Stromal cell of bone marrow (primary cell): ENCODE measurements at regions not wholly inside any gene's neighbourhood (a gene's known extent, or its start where the extent isn't known, plus 50 kb on each side); places are given as distances from the start of the nearest gene placed in this dataset.

Experiments used
- DNase-seq: peaks from one replicate; pipeline ENCODE4 v3.0.0-alpha.2; 2012; ENCODE audit warnings: low read depth

- no peak for DNase-seq
These were observed 80.0 kb upstream of the FREM2 start for GRCh38 chr13:38606699-38607535.

- DNase-seq, result no peak
These were observed 68.9 kb upstream of the FREM2 start for GRCh38 chr13:38617936-38618335.

DNA sequence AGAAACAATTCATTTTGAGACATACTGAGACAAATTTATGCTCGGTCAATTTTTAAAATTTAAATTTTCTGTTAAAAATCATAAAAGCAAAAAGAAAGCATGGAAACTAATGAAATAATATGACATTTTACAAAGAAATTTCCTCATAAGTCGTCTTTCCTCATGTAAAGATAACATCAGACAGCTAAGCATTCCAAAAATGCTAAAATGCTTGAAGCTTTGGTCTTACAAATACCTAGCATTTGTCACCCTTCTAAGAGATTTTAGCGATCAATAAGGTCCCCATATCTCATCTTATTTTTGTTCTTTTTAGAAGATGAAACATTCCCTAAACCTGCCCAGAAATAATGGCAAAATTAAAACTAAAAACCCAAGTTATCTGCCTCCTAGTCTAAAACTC is 68.5 kb upstream of the FREM2 start:
- no peak for DNase-seq

DNA sequence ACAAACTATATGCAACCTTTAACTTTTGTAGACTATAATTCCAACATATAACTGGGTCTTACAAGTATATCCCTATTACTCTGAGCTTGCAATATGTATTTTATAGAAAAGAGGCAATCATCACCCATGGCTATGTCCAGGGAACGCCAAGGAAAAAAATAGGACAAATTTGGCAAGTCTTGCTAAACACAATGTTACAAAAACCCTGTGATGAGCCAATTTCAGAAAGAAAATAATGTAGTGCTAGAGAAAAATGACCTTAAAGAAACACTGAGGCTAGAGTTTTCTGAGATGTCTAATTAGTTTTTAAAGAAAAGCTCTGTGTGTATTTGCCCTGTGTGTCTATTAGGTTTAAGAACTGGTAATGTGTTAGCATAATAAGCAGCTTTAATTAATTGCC is 68.0 kb upstream of the FREM2 start:
- no peak for DNase-seq

GRCh38 chr13:38620876-38621275 is 66.0 kb upstream of the FREM2 start:
- DNase-seq, result no peak

DNA sequence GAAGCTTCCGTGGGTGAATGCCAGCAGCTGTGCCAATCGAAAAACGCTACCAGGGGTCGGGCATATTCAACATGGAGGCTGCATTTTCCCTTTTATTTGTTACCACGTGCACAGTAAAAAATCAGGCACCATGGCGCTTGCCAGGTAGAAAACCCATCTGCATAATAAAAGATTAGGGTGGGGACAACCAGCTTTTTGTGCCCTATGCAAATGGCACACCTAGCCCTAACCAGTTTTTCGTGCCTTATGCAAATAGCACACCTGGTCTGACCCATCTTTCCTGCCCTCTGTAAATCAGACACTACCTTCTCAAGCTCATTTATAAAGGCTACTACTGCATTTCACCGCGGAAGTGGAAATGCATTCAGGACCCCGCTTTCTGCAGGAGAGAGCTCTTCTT is 62.1 kb upstream of the FREM2 start:
- DNase-seq, result no peak

DNA sequence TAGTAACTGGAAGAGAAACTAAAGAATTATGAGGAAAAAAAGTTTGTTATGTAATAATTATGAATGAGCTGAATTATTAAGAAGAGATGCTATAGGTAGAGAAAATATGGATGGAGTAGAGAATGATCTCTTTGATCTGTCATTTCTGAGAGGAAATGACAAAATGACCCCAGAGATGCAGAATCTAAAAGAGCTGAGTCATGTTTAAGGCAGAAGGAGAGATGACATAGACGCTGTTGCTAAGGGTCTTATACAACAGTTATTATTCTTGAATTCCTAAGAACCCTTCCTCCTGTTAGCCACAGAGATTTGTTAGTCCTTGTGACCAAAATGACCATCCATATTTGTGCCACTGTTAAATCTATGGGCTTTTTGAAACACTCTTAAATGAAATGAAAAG is 58.3 kb upstream of the FREM2 start:
- no peak for DNase-seq

GRCh38 chr13:38630780-38631179 is 56.1 kb upstream of the FREM2 start:
- peak; percentile 52 for DNase-seq

DNA sequence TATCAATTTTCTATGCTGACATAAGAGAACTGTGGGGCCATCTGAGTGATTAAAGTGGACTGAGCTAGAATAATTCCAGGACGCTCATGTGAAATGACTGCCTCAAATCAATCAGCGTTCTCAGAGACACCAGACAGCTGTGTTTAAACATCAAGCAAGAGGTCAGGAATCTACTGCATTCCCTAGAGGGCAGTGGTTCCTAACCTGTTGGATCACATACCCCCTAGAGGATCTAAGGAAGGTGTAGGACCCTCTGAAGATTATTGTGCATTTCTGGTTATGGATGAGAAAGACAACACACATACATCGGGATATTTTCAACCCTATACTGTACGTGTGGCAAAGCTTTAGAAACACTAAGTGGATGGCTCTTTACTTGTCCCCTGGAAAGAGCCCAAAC is 51.8 kb upstream of the FREM2 start:
- no peak for DNase-seq

DNA sequence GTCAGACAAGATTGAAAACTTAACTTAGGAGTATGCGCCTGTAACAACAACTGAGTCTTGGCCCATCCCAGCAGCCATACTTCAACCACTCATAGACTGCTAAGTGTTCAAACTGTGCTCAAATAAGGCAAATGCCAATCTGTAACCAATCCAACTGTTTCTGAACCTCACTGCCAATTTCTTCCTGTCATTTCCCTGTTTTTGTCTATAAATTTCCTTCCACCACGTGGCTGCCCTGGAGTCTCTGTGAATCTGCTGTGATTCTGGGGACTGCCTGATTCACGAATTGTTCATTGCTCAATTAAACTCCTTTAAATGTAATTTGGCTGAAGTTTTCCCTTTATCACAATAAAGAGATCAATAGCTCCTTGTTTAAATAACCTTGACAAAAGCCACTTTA is 50.8 kb upstream of the FREM2 start:
- DNase-seq, result no peak

DNA sequence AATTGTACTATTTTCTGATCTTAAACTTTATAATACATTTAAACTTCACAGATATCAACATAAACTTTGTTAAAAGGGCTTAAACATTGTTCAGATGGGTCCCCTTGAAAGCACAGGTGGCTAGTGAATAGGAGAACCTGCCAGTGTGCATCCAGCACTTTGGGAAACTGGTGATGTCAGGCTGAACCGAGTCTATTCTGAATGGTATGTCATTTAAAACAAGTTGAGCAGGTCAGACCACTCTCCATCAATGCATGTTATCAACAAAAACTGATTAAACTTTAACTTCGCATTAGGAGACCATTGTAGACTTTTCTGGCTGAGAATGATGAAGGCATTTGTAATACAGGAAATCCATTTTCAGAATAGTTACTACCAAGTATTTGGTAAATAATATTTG is 50.1 kb upstream of the FREM2 start:
- DNase-seq, result no peak
